Suprapubic skin (tissue), 4 donors: ENCODE measurements at regions not wholly inside any gene's neighbourhood (a gene's known extent, or its start where the extent isn't known, plus 50 kb on each side); places are given as distances from the start of the nearest gene placed in this dataset.
"Not testable (repeated sequence)": the region's sequence is repeated elsewhere in the genome, so short reads cannot be mapped to it uniquely, and the experiment has no call there.

Experiments used
- DNase-seq, 2 donors: peaks; one replicate each; pipeline ENCODE4 v3.0.0-alpha.2; 2019; ENCODE audit warnings: low spot score in 2 of 2
- H3K27ac ChIP-seq: fragments of 200-600 bp; sonication (generic); one replicate; pipeline ENCODE4 v1.5.1; 2019
- H3K27me3 ChIP-seq: fragments of 200-600 bp; sonication (generic); one replicate; pipeline ENCODE4 v1.5.1; 2019
- H3K36me3 ChIP-seq: fragments of 200-600 bp; sonication (generic); one replicate; pipeline ENCODE4 v1.5.1; 2019
- H3K4me1 ChIP-seq: fragments of 200-600 bp; sonication (generic); one replicate; pipeline ENCODE4 v1.5.1; 2019
- H3K4me3 ChIP-seq: fragments of 200-600 bp; sonication (generic); one replicate; pipeline ENCODE4 v1.5.1; 2019; ENCODE audit warnings: mild to moderate bottlenecking
- H3K9me3 ChIP-seq: fragments of 200-600 bp; sonication (generic); one replicate; pipeline ENCODE4 v1.5.1; 2019
- WGBS: methylation state at CpG from one replicate; pipeline ENCODE4 v1.1.5; 2018; 5-methylcytosine and 5-hydroxymethylcytosine counted together

DNA sequence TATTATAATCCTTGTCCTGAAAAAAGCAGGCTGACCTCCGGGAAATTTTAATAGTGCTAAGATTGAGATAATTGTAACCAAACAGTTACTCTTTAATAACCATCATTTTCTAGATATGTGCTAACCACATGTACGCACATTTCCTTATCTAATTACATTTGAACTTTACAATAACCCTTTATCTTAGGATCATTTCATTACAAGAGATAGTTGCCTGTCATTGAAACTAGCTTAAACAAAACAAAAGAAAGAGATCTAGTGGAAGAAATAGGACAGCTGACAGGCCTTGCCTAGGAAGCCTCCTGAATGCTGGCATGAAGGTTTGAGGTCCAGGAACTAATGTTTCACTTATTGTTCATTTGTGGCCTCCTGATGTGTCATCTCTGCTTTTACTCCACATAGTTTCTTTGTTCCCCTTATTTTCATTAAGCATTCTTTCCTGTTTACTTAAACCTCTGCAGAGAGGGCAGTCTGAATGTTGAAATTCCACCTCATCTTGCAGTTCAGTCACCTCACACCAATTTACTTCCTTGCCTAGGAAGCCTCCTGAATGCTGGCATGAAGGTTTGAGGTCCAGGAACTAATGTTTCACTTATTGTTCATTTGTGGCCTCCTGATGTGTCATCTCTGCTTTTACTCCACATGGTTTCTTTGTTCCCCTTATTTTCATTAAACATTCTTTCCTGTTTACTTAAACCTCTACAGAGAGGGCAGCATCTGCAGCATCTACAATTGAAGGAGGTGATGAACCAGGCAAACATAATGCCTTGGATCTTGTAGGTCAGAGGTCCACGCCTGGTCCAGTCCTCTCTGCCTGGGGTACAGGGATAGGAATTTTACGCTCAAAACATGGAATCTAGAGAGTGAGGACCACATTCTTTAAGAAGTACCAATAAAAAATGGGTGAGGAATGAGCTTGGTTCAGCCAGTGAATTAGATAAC lies 247.5 kb downstream of the SPATA31A6 start:
- not testable (repeated sequence) for H3K9me3 ChIP-seq, H3K27ac ChIP-seq, H3K36me3 ChIP-seq, H3K4me3 ChIP-seq, DNase-seq, H3K4me1 ChIP-seq, H3K27me3 ChIP-seq
- 55% methylated on average over 4 of the region's 4 CpGs for WGBS

- not testable (repeated sequence) for H3K4me1 ChIP-seq, H3K4me3 ChIP-seq, H3K36me3 ChIP-seq, H3K27me3 ChIP-seq, H3K27ac ChIP-seq, H3K9me3 ChIP-seq, DNase-seq
- WGBS, result 69% methylated on average over 1 of the region's 1 CpG
Observed at GRCh38 chr9:42431616-42432010, 248.2 kb downstream of the SPATA31A6 start.

GRCh38 chr9:42434844-42435714 lies 251.6 kb downstream of the SPATA31A6 start:
- not testable (repeated sequence) for H3K4me1 ChIP-seq, H3K27me3 ChIP-seq, H3K9me3 ChIP-seq, H3K27ac ChIP-seq, H3K4me3 ChIP-seq, H3K36me3 ChIP-seq
- 51% methylated on average over 12 of the region's 15 CpGs for WGBS
- DNase-seq, result peak in 1 of 2 donors; percentile 70

DNA sequence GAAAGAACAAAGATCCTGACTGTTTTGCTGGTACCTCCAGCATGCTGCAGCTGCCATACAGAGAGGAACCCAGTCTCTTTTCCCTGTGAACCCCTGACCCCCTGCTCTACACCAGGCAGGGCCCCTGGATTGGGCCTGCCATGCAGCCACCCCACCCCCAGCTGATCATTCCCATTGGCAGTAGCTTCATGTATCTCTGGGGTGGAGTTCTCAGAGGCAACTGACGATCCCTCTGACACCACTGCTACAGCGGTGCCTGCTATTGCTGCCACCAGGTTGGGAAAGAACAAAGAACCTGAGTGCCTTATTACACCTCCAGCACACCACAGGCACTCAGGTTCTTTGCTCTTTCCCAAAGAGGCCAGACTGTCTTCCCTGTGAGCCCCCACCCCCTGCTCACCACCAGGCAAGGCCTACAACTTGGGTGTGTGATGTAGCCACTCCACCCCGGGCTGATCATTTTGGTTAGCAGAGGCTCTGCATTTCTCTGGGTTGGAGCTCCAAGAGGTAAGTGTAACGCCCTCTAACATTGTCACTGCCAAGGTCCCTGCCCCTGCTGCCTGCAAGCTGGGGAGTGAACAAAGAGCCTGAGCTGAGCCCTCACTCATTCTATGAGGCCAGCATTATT lies 252.4 kb downstream of the SPATA31A6 start:
- H3K9me3 ChIP-seq, H3K36me3 ChIP-seq, H3K4me1 ChIP-seq, H3K27me3 ChIP-seq, DNase-seq, H3K4me3 ChIP-seq, H3K27ac ChIP-seq: not testable (repeated sequence)
- 88% methylated on average over 2 of the region's 4 CpGs for WGBS

GRCh38 chr9:42437057-42437759 lies 253.7 kb downstream of the SPATA31A6 start:
- H3K27me3 ChIP-seq, H3K4me3 ChIP-seq, H3K36me3 ChIP-seq, H3K4me1 ChIP-seq, H3K9me3 ChIP-seq, H3K27ac ChIP-seq, DNase-seq: not testable (repeated sequence)
- no CpG with 5 or more reads among the region's 6 CpGs for WGBS

DNA sequence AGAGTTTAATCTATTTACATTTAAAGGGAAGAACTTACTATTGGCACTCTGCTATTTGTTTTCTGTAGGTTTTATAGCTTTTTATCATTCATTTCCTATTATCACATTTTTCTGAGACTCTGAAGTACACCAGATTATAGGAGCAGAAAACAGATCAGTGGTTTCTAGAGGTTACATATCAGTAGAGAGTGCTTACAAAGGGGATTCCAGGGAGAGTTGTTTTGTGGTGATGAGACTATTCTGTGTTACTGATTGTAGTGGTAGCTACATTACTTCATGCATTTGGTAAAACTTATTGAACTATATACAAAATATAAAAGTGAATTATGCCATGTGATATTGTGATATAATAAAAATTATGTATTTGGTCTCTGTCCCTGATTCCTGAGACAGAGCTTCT lies 259.2 kb downstream of the SPATA31A6 start:
- H3K9me3 ChIP-seq, H3K4me3 ChIP-seq, DNase-seq, H3K4me1 ChIP-seq, H3K27me3 ChIP-seq, H3K27ac ChIP-seq, H3K36me3 ChIP-seq: not testable (repeated sequence)

GRCh38 chr9:42443414-42443813 lies 260.0 kb downstream of the SPATA31A6 start:
- H3K27ac ChIP-seq, H3K27me3 ChIP-seq, H3K4me3 ChIP-seq, H3K4me1 ChIP-seq, H3K36me3 ChIP-seq, H3K9me3 ChIP-seq, DNase-seq: not testable (repeated sequence)
- 36% methylated on average over 2 of the region's 2 CpGs for WGBS

- not testable (repeated sequence) for H3K4me1 ChIP-seq, DNase-seq, H3K27ac ChIP-seq, H3K27me3 ChIP-seq, H3K36me3 ChIP-seq, H3K9me3 ChIP-seq, H3K4me3 ChIP-seq
- 86% methylated on average over 2 of the region's 2 CpGs for WGBS
Observed at GRCh38 chr9:42461436-42461835, 278.0 kb downstream of the SPATA31A6 start.

DNA sequence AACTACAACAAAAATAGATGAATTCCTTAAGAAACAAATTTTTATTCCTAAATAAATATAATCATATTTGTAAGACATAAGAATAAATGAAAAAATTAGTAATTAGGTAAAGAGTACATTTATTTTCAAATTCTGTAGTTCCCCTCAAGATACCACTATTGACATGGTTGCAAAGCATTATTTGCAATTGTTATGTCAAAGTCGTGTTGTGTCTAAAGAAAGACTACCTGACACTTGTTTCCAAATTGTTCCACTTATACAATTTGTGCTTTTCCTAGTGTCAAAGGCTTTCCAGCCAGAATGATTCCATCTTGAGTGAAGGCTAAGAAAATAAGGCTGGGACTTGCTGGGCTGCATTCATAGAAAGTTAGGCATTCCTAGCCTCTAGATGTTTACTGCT lies 278.4 kb downstream of the SPATA31A6 start:
- DNase-seq, H3K9me3 ChIP-seq, H3K27me3 ChIP-seq, H3K4me3 ChIP-seq, H3K36me3 ChIP-seq, H3K27ac ChIP-seq, H3K4me1 ChIP-seq: not testable (repeated sequence)
- WGBS, result 69% methylated on average over 1 of the region's 1 CpG

DNA sequence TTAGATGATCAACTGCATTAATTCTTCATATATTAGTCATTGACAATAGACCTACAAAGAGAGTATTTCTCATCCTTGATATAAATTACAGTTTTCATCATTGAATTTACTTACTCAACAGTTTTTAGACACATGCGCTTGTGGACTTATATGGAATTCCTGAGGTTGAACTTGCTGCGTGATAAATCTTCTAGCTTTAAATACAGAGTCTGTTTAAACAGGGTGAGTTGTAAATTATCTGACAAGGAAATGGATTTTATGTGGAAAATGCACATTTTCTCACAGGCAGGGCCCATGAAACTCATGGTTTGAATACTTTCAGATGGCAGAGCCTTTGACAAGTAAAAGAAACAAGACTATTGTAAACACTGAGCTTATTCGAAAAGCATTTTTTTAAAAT lies 280.5 kb downstream of the SPATA31A6 start:
- not testable (repeated sequence) for H3K9me3 ChIP-seq, DNase-seq, H3K27me3 ChIP-seq, H3K36me3 ChIP-seq, H3K27ac ChIP-seq, H3K4me3 ChIP-seq, H3K4me1 ChIP-seq
- 61% methylated on average over 3 of the region's 3 CpGs for WGBS
